H1 (cell line): ENCODE measurements at regions not wholly inside any gene's neighbourhood (a gene's known extent, or its start where the extent isn't known, plus 50 kb on each side); places are given as distances from the start of the nearest gene placed in this dataset.

Source experiments
- CTCF ChIA-PET: fragments of 300-600 bp; sonication (Branson Sonifier 250); formaldehyde crosslinking; loops from one replicate; lab custom pipeline; 2021; ENCODE audit not compliant: partially characterized antibody; lab: Charles Lee
- POLR2A ChIA-PET: fragments of 300-600 bp; sonication (Branson Sonifier 250); formaldehyde crosslinking; loops from one replicate; lab custom pipeline; 2021; ENCODE audit warnings: inconsistent platforms; ENCODE audit not compliant: partially characterized antibody; lab: Charles Lee
- DNase-seq, 2 experiments: peaks; one replicate each; pipeline versions ENCODE4 v3.0.0 to v3.0.0-alpha.2; 2010 to 2022; ENCODE audit warnings: low spot score in 2 of 2, low read depth in 1 of 2, mixed read lengths in 1 of 2
- FAIRE-seq: peaks from 2 replicates; lab custom pipeline; 2011; peaks lifted over from hg19 to GRCh38; lab: Jason Lieb, UNC
- H2AFZ ChIP-seq: 2 replicates; pipeline ENCODE4 v1.8.1; 2012; ENCODE audit warnings: low read length, inconsistent platforms
- H2AK5ac ChIP-seq: 2 replicates; pipeline ENCODE4 v1.6.1; 2013; ENCODE audit warnings: low read depth, low read length
- H2BK120ac ChIP-seq: replicated peaks from 2 replicates; pipeline ENCODE3; 2013; ENCODE audit warnings: low read depth, low read length, inconsistent platforms
- H2BK12ac ChIP-seq: 2 replicates; pipeline ENCODE4 v1.6.1; 2013; ENCODE audit warnings: low read depth, low read length
- H2BK15ac ChIP-seq: 2 replicates; pipeline ENCODE4 v1.6.1; 2013; ENCODE audit warnings: low read length
- H2BK20ac ChIP-seq: 2 replicates; pipeline ENCODE4 v1.6.1; 2013; ENCODE audit warnings: low read length
- H2BK5ac ChIP-seq: 2 replicates; pipeline ENCODE4 v1.6.1; 2013; ENCODE audit warnings: low read depth, low read length
- H3K14ac ChIP-seq: 2 replicates; pipeline ENCODE4 v1.6.1; 2013; ENCODE audit warnings: inconsistent platforms; ENCODE audit not compliant: insufficient read length
- H3K18ac ChIP-seq: 2 replicates; pipeline ENCODE4 v1.6.1; 2013; ENCODE audit warnings: low read length; ENCODE audit errors: extremely low read depth
- H3K23ac ChIP-seq: 2 replicates; pipeline ENCODE4 v1.6.1; 2013; ENCODE audit warnings: inconsistent platforms; ENCODE audit not compliant: insufficient read length
- H3K23me2 ChIP-seq: 2 replicates; pipeline ENCODE4 v1.6.1; 2013; ENCODE audit warnings: low read depth, low read length
- H3K27ac ChIP-seq: 2 replicates; pipeline ENCODE4 v1.6.1; 2011; ENCODE audit warnings: low read depth, low read length, inconsistent platforms
- H3K27me3 ChIP-seq, 4 experiments: replicated peaks in 1 of 4; 1 replicate in 1 of 4; 2 replicates in 3 of 4; pipeline versions ENCODE4 v1.6.1 to v1.8.1; 2011 to 2013; ENCODE audit warnings: low read length in 3 of 4, mild to moderate bottlenecking in 3 of 4, inconsistent platforms in 2 of 4, mixed read lengths in 2 of 4, moderate library complexity in 1 of 4; ENCODE audit not compliant: control insufficient read depth in 3 of 4, insufficient read depth in 3 of 4; ENCODE audit errors: extremely low read depth in 1 of 4
- H3K36me3 ChIP-seq, 4 experiments: 2 replicates each; pipeline versions ENCODE4 v1.6.1 to v1.8.1; 2011 to 2013; ENCODE audit warnings: mild to moderate bottlenecking in 4 of 4, low read length in 3 of 4, moderate library complexity in 2 of 4, control low read depth in 1 of 4, inconsistent platforms in 1 of 4; ENCODE audit not compliant: insufficient read depth in 4 of 4, control insufficient read depth in 2 of 4
- H3K4ac ChIP-seq: replicated peaks from 2 replicates; pipeline ENCODE3; 2013; ENCODE audit warnings: low read length, low read depth, mixed read lengths, inconsistent platforms; ENCODE audit not compliant: insufficient read length
- H3K4me1 ChIP-seq, 4 experiments: replicated peaks in 1 of 4; 1 replicate in 1 of 4; 2 replicates in 3 of 4; pipeline versions ENCODE4 v1.6.1 to v1.8.1; 2011 to 2013; ENCODE audit warnings: low read length in 3 of 4, inconsistent platforms in 2 of 4, mixed read lengths in 1 of 4; ENCODE audit not compliant: insufficient read depth in 4 of 4, control insufficient read depth in 3 of 4
- H3K4me2 ChIP-seq, 2 experiments: 2 replicates each; pipeline versions ENCODE4 v1.6.1 to v1.8.1; 2011 to 2013; ENCODE audit warnings: low read depth in 2 of 2, low read length in 2 of 2, control low read depth in 1 of 2, inconsistent platforms in 1 of 2, mild to moderate bottlenecking in 1 of 2; ENCODE audit not compliant: insufficient read depth in 1 of 2
- H3K4me3 ChIP-seq, 4 experiments: fragments of 200-600, 300-600 bp in 1 of 4; sonication (generic), shearing (Covaris generic), sonication (Bioruptor Twin) in 1 of 4; 2 replicates each; pipeline versions ENCODE4 v1.5.1 to v1.8.1; 2011 to 2016; ENCODE audit warnings: low read length in 4 of 4, low read depth in 3 of 4, control low read depth in 2 of 4, inconsistent platforms in 2 of 4, mild to moderate bottlenecking in 2 of 4, mixed read lengths in 1 of 4, moderate library complexity in 1 of 4; ENCODE audit not compliant: insufficient read depth in 2 of 4; ENCODE audit errors: extremely low read depth in 1 of 4
- H3K56ac ChIP-seq: replicated peaks from 2 replicates; pipeline ENCODE3; 2013; ENCODE audit warnings: low read depth, mild to moderate bottlenecking, mixed read lengths, low read length, inconsistent platforms; ENCODE audit not compliant: insufficient read length
- H3K79me1 ChIP-seq: 2 replicates; pipeline ENCODE4 v1.6.1; 2013; ENCODE audit warnings: low read depth, low read length, control low read depth
- H3K79me2 ChIP-seq, 2 experiments: 2 replicates each; pipeline versions ENCODE4 v1.6.1 to v1.8.1; 2012 to 2013; ENCODE audit warnings: low read length in 2 of 2, mild to moderate bottlenecking in 2 of 2, inconsistent platforms in 1 of 2; ENCODE audit not compliant: insufficient read depth in 2 of 2, control insufficient read depth in 1 of 2
- H3K9ac ChIP-seq, 4 experiments: replicated peaks in 1 of 4; 1 replicate in 1 of 4; 2 replicates in 3 of 4; pipeline versions ENCODE4 v1.6.1 to v1.8.1; 2011 to 2013; ENCODE audit warnings: low read depth in 3 of 4, low read length in 3 of 4, control low read depth in 2 of 4, mild to moderate bottlenecking in 2 of 4, moderate library complexity in 2 of 4, inconsistent platforms in 1 of 4; ENCODE audit errors: extremely low read depth in 1 of 4
- H3K9me3 ChIP-seq, 2 experiments: 2 replicates each; pipeline versions ENCODE4 v1.6.1 to v1.8.1; 2012 to 2013; ENCODE audit warnings: mild to moderate bottlenecking in 2 of 2, moderate library complexity in 2 of 2, control low read depth in 1 of 2, inconsistent platforms in 1 of 2, low read depth in 1 of 2, low read length in 1 of 2, mixed read lengths in 1 of 2; ENCODE audit not compliant: insufficient read depth in 2 of 2
- H4K20me1 ChIP-seq, 2 experiments: replicated peaks in 1 of 2; 2 replicates each; pipeline versions ENCODE3 to v1.8.1; 2011 to 2013; ENCODE audit warnings: inconsistent platforms in 2 of 2, low read length in 2 of 2, mild to moderate bottlenecking in 1 of 2; ENCODE audit not compliant: insufficient read depth in 2 of 2, control insufficient read depth in 1 of 2
- H4K5ac ChIP-seq: 2 replicates; pipeline ENCODE4 v1.6.1; 2013; ENCODE audit warnings: low read length, low read depth, mixed read lengths, inconsistent platforms; ENCODE audit not compliant: insufficient read length
- H4K8ac ChIP-seq: 2 replicates; pipeline ENCODE4 v1.8.0; 2013; ENCODE audit warnings: mild to moderate bottlenecking, moderate library complexity, low read length, inconsistent platforms; ENCODE audit not compliant: insufficient read depth; ENCODE audit errors: extremely low read depth
- H4K91ac ChIP-seq: replicated peaks from 2 replicates; pipeline ENCODE3; 2013; ENCODE audit warnings: low read length, mixed read lengths, inconsistent platforms; ENCODE audit not compliant: insufficient read length
- MAFK ChIP-seq: IDR thresholded peaks from 2 replicates; pipeline ENCODE4 v1.6.1; 2012; ENCODE audit warnings: low read depth, mild to moderate bottlenecking, improper control_type of control experiment, low read length
- WGBS, 2 experiments: shearing (Covaris generic) in 1 of 2; methylation state at CpG; one replicate each; pipeline versions ENCODE4 v1.1.6 to v1.1.7; 2013 to 2015; ENCODE audit warnings: low lambda C conversion rate in 2 of 2, mixed read lengths in 2 of 2, inconsistent platforms in 1 of 2, low coverage in 1 of 2, missing lambda C conversion rate in 1 of 2; ENCODE audit not compliant: insufficient replicate concordance in 2 of 2, insufficient coverage in 1 of 2, insufficient read length in 1 of 2; ENCODE audit errors: extremely low coverage in 1 of 2, missing lambda C conversion rate in 1 of 2; 5-methylcytosine and 5-hydroxymethylcytosine counted together

GRCh38 chr13:61965756-61966155, 550.1 kb upstream of the PCDH20 start:
- no peak overlapping the region for H2BK15ac ChIP-seq
- H4K20me1 ChIP-seq = no peaks in the 10 kb centered on the region
- no peak overlapping the region for H3K4me2 ChIP-seq
- DNase-seq = no peak
- no peak overlapping the region for H3K23ac ChIP-seq
- no peak overlapping the region for H3K27ac ChIP-seq
- H3K4me1 ChIP-seq = no peaks in the 10 kb centered on the region
- no peak overlapping the region for H4K8ac ChIP-seq
- no peak overlapping the region for H3K4ac ChIP-seq
- H2BK12ac ChIP-seq = no peak overlapping the region
- no peaks in the 10 kb centered on the region for H3K79me2 ChIP-seq
- ChIA-PET POLR2A (no interaction called here), CTCF (interaction anchor here (1.3 kb wide), 2 partner anchors 85 to 392 kb away, joined by 3 read pairs; no protein-coding TSS in a partner anchor)
- no peak overlapping the region for H4K91ac ChIP-seq
- no peaks in the 10 kb centered on the region for H3K36me3 ChIP-seq
- no peak overlapping the region for H2AFZ ChIP-seq
- H3K56ac ChIP-seq = no peak overlapping the region
- no peak for FAIRE-seq
- H2BK5ac ChIP-seq = no peak overlapping the region
- WGBS, 2 experiments = 94% methylated on average over 4 of the region's 4 CpGs; no CpG with 5 or more reads in 1 of the 2 experiments
- no peaks in the 10 kb centered on the region for H3K27me3 ChIP-seq
- H3K18ac ChIP-seq = no peak overlapping the region
- no peak overlapping the region for H3K9ac ChIP-seq
- no peak overlapping the region for H3K4me3 ChIP-seq
- no peak overlapping the region for H2BK20ac ChIP-seq
- H3K23me2 ChIP-seq = no peaks in the 10 kb centered on the region
- no peak overlapping the region for H3K14ac ChIP-seq
- H3K9me3 ChIP-seq = no peaks in the 10 kb centered on the region
- no peak overlapping the region for H2BK120ac ChIP-seq
- H4K5ac ChIP-seq = no peak overlapping the region
- H2AK5ac ChIP-seq = no peak overlapping the region
- no peaks in the 10 kb centered on the region for H3K79me1 ChIP-seq
- TF ChIP-seq MAFK = no peak
